ENCODE measurements at regions not wholly inside any gene's neighbourhood (a gene's known extent, or its start where the extent isn't known, plus 50 kb on each side); places are given as distances from the start of the nearest gene placed in this dataset.

DNA sequence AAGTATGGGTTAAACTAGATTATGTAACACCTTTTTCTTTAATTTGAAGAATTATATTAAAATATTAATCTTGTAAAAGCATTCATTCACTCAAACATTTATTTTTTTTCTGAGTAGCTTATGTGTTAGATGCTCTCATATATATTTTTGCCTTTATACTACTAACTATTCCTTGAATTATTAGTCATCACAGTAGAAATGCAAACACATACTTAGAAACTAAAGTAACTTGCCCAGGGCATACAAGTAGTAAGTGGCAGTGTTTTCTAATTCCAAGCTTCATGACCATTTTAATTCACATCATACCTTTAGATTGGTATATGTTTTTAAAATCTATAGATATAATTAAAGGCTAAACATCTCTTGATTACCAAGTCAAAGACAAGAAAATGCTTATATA is 1271.0 kb downstream of the BRINP3 start:
- Histone ChIP-seq H3K36me3 (ENCODE audit: control insufficient read depth in 2 of 3, insufficient read depth in 3 of 3, low read length in 3 of 3) (no peaks in the 10 kb centered on the region), H3K9ac (ENCODE audit: low read length in 3 of 3) (no peak overlapping the region), H3K27me3 (ENCODE audit: control insufficient read depth, insufficient read depth, low read length) (no peaks in the 10 kb centered on the region), H3K4me1 (ENCODE audit: control insufficient read depth in 2 of 3, insufficient read depth in 2 of 3, low read depth in 1 of 3, low read length in 3 of 3) (no peaks in the 10 kb centered on the region), H3K27ac (ENCODE audit: low read depth in 2 of 2, low read length in 2 of 2) (no peak overlapping the region), H3K9me3 (ENCODE audit: control insufficient read depth in 2 of 3, insufficient read depth in 1 of 3, low read length in 3 of 3) (no peaks in the 10 kb centered on the region), H3K4me3 (ENCODE audit: low read length in 3 of 3) (no peak overlapping the region)
- FAIRE-seq (no peak), DNase-seq (no peak)
- TF ChIP-seq, protein P1, sequence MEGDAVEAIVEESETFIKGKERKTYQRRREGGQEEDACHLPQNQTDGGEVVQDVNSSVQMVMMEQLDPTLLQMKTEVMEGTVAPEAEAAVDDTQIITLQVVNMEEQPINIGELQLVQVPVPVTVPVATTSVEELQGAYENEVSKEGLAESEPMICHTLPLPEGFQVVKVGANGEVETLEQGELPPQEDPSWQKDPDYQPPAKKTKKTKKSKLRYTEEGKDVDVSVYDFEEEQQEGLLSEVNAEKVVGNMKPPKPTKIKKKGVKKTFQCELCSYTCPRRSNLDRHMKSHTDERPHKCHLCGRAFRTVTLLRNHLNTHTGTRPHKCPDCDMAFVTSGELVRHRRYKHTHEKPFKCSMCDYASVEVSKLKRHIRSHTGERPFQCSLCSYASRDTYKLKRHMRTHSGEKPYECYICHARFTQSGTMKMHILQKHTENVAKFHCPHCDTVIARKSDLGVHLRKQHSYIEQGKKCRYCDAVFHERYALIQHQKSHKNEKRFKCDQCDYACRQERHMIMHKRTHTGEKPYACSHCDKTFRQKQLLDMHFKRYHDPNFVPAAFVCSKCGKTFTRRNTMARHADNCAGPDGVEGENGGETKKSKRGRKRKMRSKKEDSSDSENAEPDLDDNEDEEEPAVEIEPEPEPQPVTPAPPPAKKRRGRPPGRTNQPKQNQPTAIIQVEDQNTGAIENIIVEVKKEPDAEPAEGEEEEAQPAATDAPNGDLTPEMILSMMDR (IDR thresholded peaks at IDR 0.05; ENCODE audit: borderline replicate concordance, extremely low read depth, insufficient read depth): no peak
- intact Hi-C loops (cut with DNase I): no loop called here

DNA sequence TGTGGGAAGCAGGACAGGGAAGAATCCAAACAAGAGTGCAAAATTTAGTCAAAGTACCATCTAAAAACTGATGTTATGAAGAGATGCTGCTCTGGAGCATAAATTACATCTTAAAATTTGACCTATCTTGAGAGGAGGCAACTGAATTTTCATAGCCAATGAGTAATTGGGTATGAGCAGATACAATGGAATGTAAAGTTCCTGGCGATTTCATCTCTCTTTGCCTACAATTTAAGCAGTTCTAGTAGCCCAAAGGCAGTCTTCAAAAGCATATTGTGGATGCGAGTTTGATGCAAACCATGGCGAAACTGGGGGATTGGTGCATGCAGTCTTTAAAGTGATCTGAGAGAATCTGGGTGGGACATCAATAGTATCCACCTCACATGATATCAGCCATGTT is 1265.9 kb downstream of the BRINP3 start:
- FAIRE-seq (no peak), DNase-seq (no peak)
- TF ChIP-seq, protein P1 (IDR thresholded peaks at IDR 0.05; ENCODE audit: borderline replicate concordance, extremely low read depth, insufficient read depth): no peak
- H3K27ac ChIP-seq (ENCODE audit: low read depth in 2 of 2, low read length in 2 of 2): no peak overlapping the region
- no peaks in the 10 kb centered on the region for H3K36me3 ChIP-seq (ENCODE audit: control insufficient read depth in 2 of 3, insufficient read depth in 3 of 3, low read length in 3 of 3)
- no peaks in the 10 kb centered on the region for H3K4me1 ChIP-seq (ENCODE audit: control insufficient read depth in 2 of 3, insufficient read depth in 2 of 3, low read depth in 1 of 3, low read length in 3 of 3)
- H3K4me3 ChIP-seq (ENCODE audit: low read length in 3 of 3): no peak overlapping the region
- no peaks in the 10 kb centered on the region for H3K27me3 ChIP-seq (ENCODE audit: control insufficient read depth, insufficient read depth, low read length)
- H3K9ac ChIP-seq (ENCODE audit: low read length in 3 of 3): no peak overlapping the region
- intact Hi-C loops (cut with DNase I): no loop called here
- no peaks in the 10 kb centered on the region for H3K9me3 ChIP-seq (ENCODE audit: control insufficient read depth in 2 of 3, insufficient read depth in 1 of 3, low read length in 3 of 3)

- intact Hi-C loops (cut with DNase I): no loop called here
- FAIRE-seq (no peak), DNase-seq (no peak)
- TF ChIP-seq, protein P1 (IDR thresholded peaks at IDR 0.05; ENCODE audit: borderline replicate concordance, extremely low read depth, insufficient read depth): no peak
- no peak overlapping the region for H3K9ac ChIP-seq (ENCODE audit: low read length in 3 of 3)
- H3K27me3 ChIP-seq (ENCODE audit: control insufficient read depth, insufficient read depth, low read length): no peaks in the 10 kb centered on the region
- no peaks in the 10 kb centered on the region for H3K9me3 ChIP-seq (ENCODE audit: control insufficient read depth in 2 of 3, insufficient read depth in 1 of 3, low read length in 3 of 3)
- H3K36me3 ChIP-seq (ENCODE audit: control insufficient read depth in 2 of 3, insufficient read depth in 3 of 3, low read length in 3 of 3): no peaks in the 10 kb centered on the region
- H3K4me1 ChIP-seq (ENCODE audit: control insufficient read depth in 2 of 3, insufficient read depth in 2 of 3, low read depth in 1 of 3, low read length in 3 of 3): no peaks in the 10 kb centered on the region
- no peak overlapping the region for H3K27ac ChIP-seq (ENCODE audit: low read depth in 2 of 2, low read length in 2 of 2)
- no peak overlapping the region for H3K4me3 ChIP-seq (ENCODE audit: low read length in 3 of 3)
Measured at GRCh38 chr1:189212606-189213005, 1265.1 kb downstream of the BRINP3 start.

GRCh38 chr1:189216886-189217285 is 1260.8 kb downstream of the BRINP3 start:
- Histone ChIP-seq H3K27ac (ENCODE audit: low read depth in 2 of 2, low read length in 2 of 2) (no peak overlapping the region), H3K9ac (ENCODE audit: low read length in 3 of 3) (no peak overlapping the region), H3K4me3 (ENCODE audit: low read length in 3 of 3) (no peak overlapping the region), H3K36me3 (ENCODE audit: control insufficient read depth in 2 of 3, insufficient read depth in 3 of 3, low read length in 3 of 3) (no peaks in the 10 kb centered on the region), H3K4me1 (ENCODE audit: control insufficient read depth in 2 of 3, insufficient read depth in 2 of 3, low read depth in 1 of 3, low read length in 3 of 3) (no peaks in the 10 kb centered on the region), H3K27me3 (ENCODE audit: control insufficient read depth, insufficient read depth, low read length) (no peaks in the 10 kb centered on the region), H3K9me3 (ENCODE audit: control insufficient read depth in 2 of 3, insufficient read depth in 1 of 3, low read length in 3 of 3) (no peaks in the 10 kb centered on the region)
- FAIRE-seq (no peak), DNase-seq (no peak)
- TF ChIP-seq, protein P1 (IDR thresholded peaks at IDR 0.05; ENCODE audit: borderline replicate concordance, extremely low read depth, insufficient read depth): no peak
- intact Hi-C loops (cut with DNase I): no loop called here
